OCI-M1 (cell line): ENCODE measurements at regions not wholly inside any gene's neighbourhood (a gene's known extent, or its start where the extent isn't known, plus 50 kb on each side); places are given as distances from the start of the nearest gene placed in this dataset.
"Not testable (repeated sequence)": the region's sequence is repeated elsewhere in the genome, so short reads cannot be mapped to it uniquely, and the experiment has no call there.

Source experiments
- DNase-seq: peaks from one replicate; lab custom pipeline; 2025; lab: John Stamatoyannopoulos, UW

GRCh38 chr14:34093883-34094282 lies 143.0 kb upstream of the EGLN3 start:
- no peak for DNase-seq

GRCh38 chr14:34090451-34090850 lies 139.6 kb upstream of the EGLN3 start:
- no peak for DNase-seq

GRCh38 chr14:34088914-34089313 lies 138.0 kb upstream of the EGLN3 start:
- DNase-seq, result peak; percentile 24

GRCh38 chr14:34087571-34087970 lies 136.7 kb upstream of the EGLN3 start:
- no peak for DNase-seq

GRCh38 chr14:34086223-34086757 lies 135.4 kb upstream of the EGLN3 start:
- no peak for DNase-seq

GRCh38 chr14:34085695-34086094 lies 134.8 kb upstream of the EGLN3 start:
- DNase-seq, result no peak

GRCh38 chr14:34081576-34082136 lies 130.8 kb upstream of the EGLN3 start:
- no peak for DNase-seq

- no peak for DNase-seq
These were observed 130.3 kb upstream of the EGLN3 start for GRCh38 chr14:34081101-34081575.

GRCh38 chr14:34079643-34080042 lies 128.8 kb upstream of the EGLN3 start:
- DNase-seq, result not testable (repeated sequence)

- peak; percentile 87 for DNase-seq
These were observed 127.4 kb upstream of the EGLN3 start for GRCh38 chr14:34078117-34078743.

- DNase-seq, result no peak
These were observed 125.0 kb upstream of the EGLN3 start for GRCh38 chr14:34075826-34076225.

GRCh38 chr14:34075042-34075744 lies 124.3 kb upstream of the EGLN3 start:
- DNase-seq, result no peak

GRCh38 chr14:34072921-34073320 lies 122.0 kb upstream of the EGLN3 start:
- DNase-seq, result no peak

GRCh38 chr14:34072401-34072800 lies 121.5 kb upstream of the EGLN3 start:
- no peak for DNase-seq

GRCh38 chr14:34070917-34071407 lies 120.1 kb upstream of the EGLN3 start:
- DNase-seq, result no peak

- DNase-seq, result no peak
These were observed 119.1 kb upstream of the EGLN3 start for GRCh38 chr14:34069854-34070582.

- no peak for DNase-seq
These were observed 116.7 kb upstream of the EGLN3 start for GRCh38 chr14:34067587-34067986.

GRCh38 chr14:34065690-34066391 lies 115.0 kb upstream of the EGLN3 start:
- DNase-seq, result no peak

- no peak for DNase-seq
These were observed 114.4 kb upstream of the EGLN3 start for GRCh38 chr14:34065236-34065635.

- no peak for DNase-seq
These were observed 113.5 kb upstream of the EGLN3 start for GRCh38 chr14:34064349-34064748.

- no peak for DNase-seq
These were observed 112.7 kb upstream of the EGLN3 start for GRCh38 chr14:34063470-34064164.
